Activated CD8-positive, alpha-beta T cell treated with anti-CD3 and anti-CD28 coated beads, Interleukin-2, amount 10 ng/mL, durations not matched to agents 7 days and 5 days (primary cell): ENCODE measurements at regions not wholly inside any gene's neighbourhood (a gene's known extent, or its start where the extent isn't known, plus 50 kb on each side); places are given as distances from the start of the nearest gene placed in this dataset.

Experiments
- ATAC-seq: fragments of 150-1000 bp; cut with Tn5 transposase; one replicate; pipeline ENCODE4 v1.10.0; 2021; ENCODE audit warnings: moderate library complexity
- CTCF ChIA-PET: fragments of 350-600 bp; sonication (Branson Sonifier 250); formaldehyde crosslinking; loops from one replicate; lab custom pipeline; 2021; ENCODE audit warnings: antibody characterized with exemption; lab: Charles Lee
- POLR2A ChIA-PET: fragments of 350-600 bp; sonication (Branson Sonifier 250); formaldehyde crosslinking; loops from one replicate; lab custom pipeline; 2021; ENCODE audit warnings: antibody characterized with exemption; lab: Charles Lee
- DNase-seq: peaks from one replicate; pipeline ENCODE4 v3.0.0-alpha.2; 2020
- H3K27ac Mint-ChIP-seq: one replicate; pipeline ENCODE4 v1.8.0; 2021; ENCODE audit warnings: mild to moderate bottlenecking, mixed read lengths
- H3K27me3 Mint-ChIP-seq: one replicate; pipeline ENCODE4 v1.8.0; 2021; ENCODE audit warnings: low read depth, mixed read lengths
- H3K36me3 Mint-ChIP-seq: one replicate; pipeline ENCODE4 v1.8.0; 2021; ENCODE audit warnings: low read depth, mixed read lengths
- H3K4me1 Mint-ChIP-seq: one replicate; pipeline ENCODE4 v1.8.0; 2021; ENCODE audit warnings: low read depth, mixed read lengths
- H3K4me3 Mint-ChIP-seq: one replicate; pipeline ENCODE4 v1.8.0; 2021; ENCODE audit warnings: mild to moderate bottlenecking, mixed read lengths
- H3K9me3 Mint-ChIP-seq: one replicate; pipeline ENCODE4 v1.8.0; 2022; ENCODE audit warnings: mixed read lengths; ENCODE audit not compliant: insufficient read depth

DNA sequence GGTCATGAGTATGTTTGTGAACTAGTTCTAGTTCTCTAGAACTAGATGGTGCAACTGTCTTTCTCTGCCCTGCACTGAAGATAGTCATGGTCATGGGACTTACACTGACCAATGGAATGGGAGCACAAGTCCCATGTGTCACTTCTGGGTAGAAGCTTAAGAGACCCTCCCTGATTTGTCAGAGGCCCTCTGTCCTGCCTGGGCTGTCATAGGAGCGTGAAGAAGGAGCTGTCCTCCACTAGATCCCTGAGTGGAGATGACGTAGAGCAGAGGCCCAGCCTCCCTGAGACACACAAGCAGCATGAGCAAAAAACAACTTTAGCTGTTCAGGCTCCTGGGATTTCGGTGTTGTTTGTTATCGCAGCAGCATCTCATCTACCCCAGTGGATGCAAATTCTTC, 514.5 kb downstream of the PREX1 start:
- Mint-ChIP-seq H3K36me3 (no peaks in the 10 kb centered on the region), H3K4me1 (no peaks in the 10 kb centered on the region), H3K4me3 (no peak overlapping the region), H3K9me3 (no peaks in the 10 kb centered on the region), H3K27ac (no peak overlapping the region), H3K27me3 (peaks cover 2% of the 10 kb centered on the region)
- no peak for DNase-seq
- ChIA-PET POLR2A (no interaction called here), CTCF (no interaction called here)
- ATAC-seq: no peak

DNA sequence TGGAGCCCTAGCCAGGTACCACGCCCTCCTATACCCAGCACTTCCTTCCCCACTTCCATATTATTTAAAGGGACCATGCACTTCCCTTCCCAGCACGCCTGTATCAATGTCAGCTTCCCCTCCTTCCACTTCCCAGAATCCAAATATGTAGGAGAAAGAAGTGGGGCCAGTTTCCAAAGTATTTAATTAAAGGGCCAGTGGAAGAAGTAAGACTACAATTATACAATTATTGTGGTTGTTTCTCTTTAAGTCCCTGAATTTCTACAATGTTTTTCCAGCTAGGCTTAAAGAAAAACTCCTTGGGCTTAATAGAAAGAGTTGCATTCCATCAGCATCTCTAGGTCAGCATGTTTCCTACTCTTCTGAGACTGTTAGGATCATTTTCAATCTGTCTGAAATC, 515.8 kb downstream of the PREX1 start:
- Mint-ChIP-seq H3K9me3 (no peaks in the 10 kb centered on the region), H3K4me1 (no peaks in the 10 kb centered on the region), H3K27ac (no peak overlapping the region), H3K4me3 (no peak overlapping the region), H3K27me3 (peaks cover 2% of the 10 kb centered on the region), H3K36me3 (no peaks in the 10 kb centered on the region)
- no peak for DNase-seq
- ATAC-seq: no peak
- POLR2A ChIA-PET: no interaction called here
- CTCF ChIA-PET: no interaction called here

DNA sequence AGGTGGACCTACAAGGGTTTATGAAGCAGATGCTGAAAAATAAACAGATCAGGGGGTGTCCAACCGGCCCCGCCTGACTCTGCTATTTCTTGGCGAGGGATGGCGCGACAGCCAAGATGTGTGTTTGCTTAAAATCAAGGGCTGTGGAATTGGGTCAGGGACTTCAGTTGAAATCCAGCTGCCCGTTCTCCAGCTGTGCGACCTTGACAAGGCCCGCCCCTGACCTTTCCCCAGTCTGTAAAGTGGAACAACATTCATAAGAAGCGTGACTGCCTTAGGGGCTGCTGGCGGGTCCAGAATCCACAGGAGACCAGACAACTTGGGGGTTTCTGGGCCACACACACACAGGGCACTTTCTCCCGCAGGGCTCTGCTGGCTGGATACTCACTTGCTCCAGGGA, 517.5 kb downstream of the PREX1 start:
- Mint-ChIP-seq H3K4me1 (no peaks in the 10 kb centered on the region), H3K27ac (no peak overlapping the region)
- CTCF ChIA-PET: no interaction called here

DNA sequence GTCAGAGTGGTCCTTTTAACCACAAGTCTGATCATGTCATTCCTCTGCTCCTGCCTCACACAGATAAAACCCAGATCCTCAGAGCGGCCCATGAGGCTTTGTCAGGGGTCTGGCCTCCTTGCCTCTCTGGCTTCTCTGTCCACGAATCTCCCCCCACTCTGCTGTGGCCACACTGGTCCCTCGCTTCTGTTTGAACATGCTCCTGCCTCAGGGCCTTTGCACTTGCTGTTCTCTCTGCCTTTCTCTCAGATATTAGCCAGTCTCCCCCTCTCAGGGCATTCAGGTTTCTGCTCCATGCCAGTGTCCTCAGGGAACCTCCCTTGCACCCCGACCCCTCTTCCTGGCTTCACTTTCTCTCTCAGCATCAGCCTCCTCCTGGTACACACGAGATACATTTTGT, 518.5 kb downstream of the PREX1 start:
- H3K4me1 Mint-ChIP-seq: no peaks in the 10 kb centered on the region
- no peak for DNase-seq
- no peaks in the 10 kb centered on the region for H3K36me3 Mint-ChIP-seq
- H3K27me3 Mint-ChIP-seq: no peaks in the 10 kb centered on the region
- ATAC-seq: no peak
- POLR2A ChIA-PET: no interaction called here
- CTCF ChIA-PET: no interaction called here
- no peaks in the 10 kb centered on the region for H3K9me3 Mint-ChIP-seq
- no peak overlapping the region for H3K4me3 Mint-ChIP-seq
- no peak overlapping the region for H3K27ac Mint-ChIP-seq

More for the DNA sequence above, 517.5 kb downstream of the PREX1 start:
- Mint-ChIP-seq H3K9me3 (no peaks in the 10 kb centered on the region), H3K36me3 (no peaks in the 10 kb centered on the region), H3K27me3 (peaks cover 2% of the 10 kb centered on the region), H3K4me3 (no peak overlapping the region)
- ATAC-seq (no peak), DNase-seq (no peak)
- POLR2A ChIA-PET: no interaction called here

DNA sequence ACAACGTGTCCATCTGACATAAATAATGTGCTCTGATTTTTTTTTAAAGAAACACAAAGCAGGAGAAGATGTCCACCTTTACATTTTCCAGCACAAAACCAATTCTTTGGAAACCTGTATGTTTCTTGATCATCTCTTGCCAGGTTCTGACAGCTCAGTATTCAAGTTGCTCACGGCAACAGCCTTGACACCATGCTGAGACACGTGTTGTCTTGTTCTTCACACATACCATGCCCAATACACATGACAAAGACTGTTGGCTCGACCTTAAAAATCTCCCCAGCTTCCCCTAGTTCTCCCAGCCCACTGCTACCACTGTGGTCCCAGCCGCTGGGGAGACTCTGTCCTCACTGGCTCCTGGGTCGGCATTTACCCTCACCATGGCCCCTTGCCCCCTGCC, 518.9 kb downstream of the PREX1 start:
- Mint-ChIP-seq H3K27ac (no peak overlapping the region), H3K4me1 (no peaks in the 10 kb centered on the region), H3K4me3 (no peak overlapping the region), H3K36me3 (no peaks in the 10 kb centered on the region), H3K27me3 (no peaks in the 10 kb centered on the region), H3K9me3 (no peaks in the 10 kb centered on the region)
- ChIA-PET POLR2A (no interaction called here), CTCF (no interaction called here)
- DNase-seq: no peak
- ATAC-seq: no peak

DNA sequence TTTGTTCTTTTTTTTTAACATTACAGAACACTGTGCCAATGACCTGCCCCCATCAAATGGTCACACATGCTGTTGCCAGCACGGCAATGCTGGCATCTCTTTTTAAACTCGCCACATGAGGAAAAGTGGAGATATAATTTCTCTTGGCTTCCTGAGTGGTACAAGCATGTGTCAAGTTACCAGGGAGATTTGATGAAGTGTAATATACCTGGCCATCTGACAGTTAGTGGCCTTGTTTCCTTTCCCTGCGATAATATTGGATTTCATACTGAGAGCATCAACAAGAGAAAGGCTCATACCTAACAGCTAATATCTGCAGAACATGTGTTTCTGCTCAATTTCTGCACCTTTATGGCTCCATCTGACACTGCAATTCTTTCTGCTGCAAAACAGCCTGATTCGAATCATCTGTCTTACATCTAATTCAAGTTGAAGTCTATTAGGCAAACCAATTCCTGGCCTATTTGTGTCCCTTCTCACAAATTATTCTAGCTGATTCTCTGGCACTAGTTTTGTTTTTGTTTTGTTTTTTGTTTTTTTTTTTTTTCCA, 519.5 kb downstream of the PREX1 start:
- H3K27ac Mint-ChIP-seq: no peak overlapping the region
- CTCF ChIA-PET: no interaction called here
- H3K9me3 Mint-ChIP-seq: no peaks in the 10 kb centered on the region
- ATAC-seq (no peak), DNase-seq (no peak)
- no peaks in the 10 kb centered on the region for H3K36me3 Mint-ChIP-seq
- H3K4me1 Mint-ChIP-seq: no peaks in the 10 kb centered on the region
- no peaks in the 10 kb centered on the region for H3K27me3 Mint-ChIP-seq
- POLR2A ChIA-PET: no interaction called here
- H3K4me3 Mint-ChIP-seq: no peak overlapping the region

DNA sequence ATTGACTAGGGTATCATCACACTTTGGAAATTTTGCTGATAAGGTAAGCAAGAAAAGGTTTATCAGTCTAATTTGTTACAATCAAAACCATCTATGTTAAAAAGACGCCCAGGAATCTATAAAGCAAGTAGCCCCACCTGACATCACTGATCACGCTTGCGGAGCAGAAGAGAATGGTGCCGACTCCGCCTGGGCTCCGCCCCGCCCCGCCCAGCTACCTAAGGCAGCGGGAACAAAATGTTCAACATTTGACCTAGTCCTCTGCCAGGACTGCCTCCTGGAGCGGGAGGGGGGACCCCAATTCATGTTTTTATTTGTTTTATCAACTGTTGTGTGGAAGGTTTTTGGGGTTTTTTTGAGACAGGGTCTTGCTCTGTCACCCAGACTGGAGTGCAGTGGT, 520.5 kb downstream of the PREX1 start:
- no peak overlapping the region for H3K4me3 Mint-ChIP-seq
- CTCF ChIA-PET: no interaction called here
- POLR2A ChIA-PET: no interaction called here
- ATAC-seq (no peak), DNase-seq (no peak)
- no peak overlapping the region for H3K27ac Mint-ChIP-seq
- H3K9me3 Mint-ChIP-seq: no peaks in the 10 kb centered on the region
- no peaks in the 10 kb centered on the region for H3K36me3 Mint-ChIP-seq
- H3K27me3 Mint-ChIP-seq: peaks cover 3% of the 10 kb centered on the region
- no peaks in the 10 kb centered on the region for H3K4me1 Mint-ChIP-seq

DNA sequence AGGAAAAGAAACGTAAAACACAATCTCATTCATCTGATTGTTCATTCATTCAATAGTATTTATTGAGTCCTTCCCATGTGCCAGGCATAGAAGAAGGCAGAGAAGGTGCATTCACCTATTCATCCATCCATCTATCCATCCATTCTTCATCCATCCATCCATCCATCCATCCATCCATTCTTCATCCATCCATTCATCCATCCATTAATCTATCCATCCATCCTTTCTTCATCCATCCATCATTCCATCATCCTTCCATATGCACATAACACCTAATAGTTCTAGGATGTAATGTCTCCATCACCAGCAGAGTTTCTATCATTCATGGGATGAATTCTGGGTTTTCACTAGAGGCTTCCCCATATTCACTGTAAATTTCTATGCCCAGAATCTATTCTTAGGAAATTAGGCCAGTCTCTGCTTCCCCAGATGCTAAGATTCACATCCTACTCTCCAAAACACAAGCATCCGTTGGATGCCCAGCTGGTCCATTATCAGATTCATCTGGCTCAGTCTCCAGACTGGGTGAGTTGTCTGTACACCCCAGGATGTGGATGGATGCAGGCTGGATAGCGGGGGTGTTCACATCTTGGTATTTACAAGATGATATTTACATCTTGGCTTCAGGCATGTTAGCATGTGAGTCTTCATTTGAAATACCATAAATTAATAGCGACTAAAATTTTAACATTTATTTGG, 517.7 kb upstream of the SULF2 start:
- Mint-ChIP-seq H3K4me3 (no peak overlapping the region), H3K27ac (no peak overlapping the region), H3K4me1 (no peaks in the 10 kb centered on the region), H3K9me3 (peaks cover 2% of the 10 kb centered on the region), H3K27me3 (peaks cover 5% of the 10 kb centered on the region), H3K36me3 (no peaks in the 10 kb centered on the region)
- ATAC-seq (no peak), DNase-seq (no peak)
- ChIA-PET POLR2A (no interaction called here), CTCF (no interaction called here)

DNA sequence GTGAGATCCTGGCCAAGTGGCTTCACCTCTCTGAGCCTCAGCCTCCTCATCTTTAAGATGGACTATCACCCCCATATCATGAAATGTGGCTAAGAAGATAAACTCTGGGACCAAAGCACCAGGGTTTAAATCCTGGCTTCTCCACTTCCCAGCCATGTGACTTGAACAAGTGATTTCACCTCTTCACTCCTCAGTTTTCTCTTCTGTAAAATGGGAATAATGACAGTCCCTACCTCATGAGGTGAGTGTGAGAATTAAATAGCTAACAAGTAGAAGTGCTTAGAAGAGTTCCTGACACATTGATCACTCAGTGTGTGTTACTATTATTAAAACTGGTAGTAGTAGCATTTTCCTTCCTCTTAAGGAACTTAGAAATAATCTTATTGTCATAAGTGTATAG, 516.9 kb upstream of the SULF2 start:
- ATAC-seq: no peak
- no peaks in the 10 kb centered on the region for H3K4me1 Mint-ChIP-seq
- peaks cover 5% of the 10 kb centered on the region for H3K27me3 Mint-ChIP-seq
- H3K27ac Mint-ChIP-seq: no peak overlapping the region
- POLR2A ChIA-PET: no interaction called here
- H3K36me3 Mint-ChIP-seq: no peaks in the 10 kb centered on the region
- H3K4me3 Mint-ChIP-seq: no peak overlapping the region
- CTCF ChIA-PET: no interaction called here
- no peak for DNase-seq
- H3K9me3 Mint-ChIP-seq: peaks cover 3% of the 10 kb centered on the region

DNA sequence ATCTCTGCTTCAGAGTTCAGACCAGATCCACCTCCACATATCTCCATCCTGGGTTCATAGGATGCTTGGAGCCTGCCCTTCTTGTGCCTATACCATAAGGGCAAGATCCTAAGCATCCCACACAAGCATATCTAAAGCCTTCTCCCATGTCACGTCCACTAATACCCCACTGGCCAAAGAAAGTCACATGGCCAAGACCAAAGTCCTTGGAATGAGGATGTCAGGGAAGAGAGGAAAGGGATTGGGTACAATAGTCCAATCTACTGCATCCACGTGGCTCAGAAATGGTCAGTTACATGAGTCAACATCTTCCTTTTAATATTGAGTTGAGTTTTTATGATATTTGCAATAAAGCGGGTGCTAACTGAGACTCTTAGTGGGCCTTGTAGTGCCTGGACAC, 515.9 kb upstream of the SULF2 start:
- ChIA-PET CTCF (no interaction called here), POLR2A (no interaction called here)
- DNase-seq: no peak
- H3K4me3 Mint-ChIP-seq: no peak overlapping the region
- H3K36me3 Mint-ChIP-seq: no peaks in the 10 kb centered on the region
- H3K9me3 Mint-ChIP-seq: peaks cover 3% of the 10 kb centered on the region
- no peak overlapping the region for H3K27ac Mint-ChIP-seq
- no peak for ATAC-seq
- H3K4me1 Mint-ChIP-seq: no peaks in the 10 kb centered on the region
- H3K27me3 Mint-ChIP-seq: peaks cover 5% of the 10 kb centered on the region

DNA sequence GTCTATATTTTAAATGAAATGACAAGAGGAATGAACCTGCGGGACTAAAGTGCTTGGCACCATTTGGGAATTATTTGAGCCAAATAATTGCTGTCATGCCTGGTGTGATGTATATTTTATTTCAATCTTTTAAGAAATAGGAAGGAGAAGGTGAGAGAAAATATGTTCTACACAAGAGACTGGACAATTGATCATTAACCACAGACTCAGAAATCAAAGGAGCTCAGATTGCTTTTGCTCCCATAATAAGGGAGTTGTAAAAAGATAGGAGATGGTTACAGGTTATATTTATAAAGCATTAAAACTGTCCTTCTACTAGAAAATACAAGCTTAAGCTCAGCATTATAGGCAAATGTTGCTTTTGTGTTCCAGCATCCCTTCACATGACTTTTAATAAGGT, 515.2 kb upstream of the SULF2 start:
- Mint-ChIP-seq H3K4me3 (no peak overlapping the region), H3K27me3 (peaks cover 5% of the 10 kb centered on the region), H3K9me3 (peaks cover 3% of the 10 kb centered on the region), H3K36me3 (no peaks in the 10 kb centered on the region), H3K27ac (no peak overlapping the region), H3K4me1 (no peaks in the 10 kb centered on the region)
- CTCF ChIA-PET: no interaction called here
- POLR2A ChIA-PET: no interaction called here
- DNase-seq (no peak), ATAC-seq (no peak)

DNA sequence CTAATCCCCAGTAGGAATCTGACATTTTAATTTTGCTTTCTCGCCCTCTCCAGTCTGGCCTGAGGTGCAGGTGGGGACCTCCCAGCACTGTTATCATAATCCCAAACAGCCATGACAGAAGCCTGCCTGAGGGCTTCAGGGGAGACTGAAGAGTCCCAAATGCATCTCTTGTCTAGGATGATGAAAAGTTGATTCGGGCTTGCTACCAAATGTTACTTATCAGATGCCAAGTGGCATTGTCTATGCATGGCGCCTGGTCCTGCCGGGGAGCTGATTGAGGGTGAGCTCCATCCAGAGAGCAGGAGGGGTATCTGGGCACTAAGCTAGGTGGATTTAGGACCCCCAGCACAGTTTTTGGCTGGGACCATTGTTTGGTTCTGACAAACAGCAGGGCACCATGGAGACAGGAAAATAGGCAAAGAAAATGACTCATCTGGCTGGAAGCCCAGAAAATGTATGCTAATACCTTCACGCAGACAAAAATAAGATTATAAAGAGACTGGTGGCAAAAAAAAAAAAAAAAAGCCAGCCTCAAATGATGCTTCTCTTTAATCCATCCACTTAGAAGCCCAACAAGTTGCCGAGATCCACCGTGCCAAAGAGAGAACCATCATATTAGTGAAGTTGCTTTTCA, 513.7 kb upstream of the SULF2 start:
- Mint-ChIP-seq H3K36me3 (no peaks in the 10 kb centered on the region), H3K9me3 (peaks cover 3% of the 10 kb centered on the region), H3K27ac (no peak overlapping the region), H3K4me1 (no peaks in the 10 kb centered on the region), H3K4me3 (no peak overlapping the region), H3K27me3 (peaks cover 5% of the 10 kb centered on the region)
- DNase-seq (no peak), ATAC-seq (no peak)
- ChIA-PET CTCF (no interaction called here), POLR2A (interaction anchor here (0.6 kb wide), 1 partner anchor 377 kb away, joined by 3 read pairs; no protein-coding TSS in a partner anchor)
